Lower leg skin (tissue), 4 donors: ENCODE measurements at regions not wholly inside any gene's neighbourhood (a gene's known extent, or its start where the extent isn't known, plus 50 kb on each side); places are given as distances from the start of the nearest gene placed in this dataset.

Experiments used
- DNase-seq, 2 donors: peaks; one replicate each; pipeline ENCODE4 v3.0.0-alpha.2; 2019; ENCODE audit warnings: low spot score in 2 of 2
- H3K4me3 ChIP-seq: fragments of 200-600 bp; sonication (generic); 2 replicates; pipeline ENCODE4 v1.5.1; 2017; ENCODE audit warnings: mild to moderate bottlenecking, low read depth; ENCODE audit not compliant: poor library complexity, severe bottlenecking
- POLR2A ChIP-seq, 2 donors: fragments of 450-650 bp; IDR thresholded peaks; one replicate each; pipeline ENCODE4 v1.6.1; 2016 to 2017; ENCODE audit warnings: antibody characterized with exemption in 2 of 2, mild to moderate bottlenecking in 1 of 2, moderate library complexity in 1 of 2
- WGBS, 2 donors: methylation state at CpG; one replicate each; pipeline ENCODE4 v1.1.5; 2018; 5-methylcytosine and 5-hydroxymethylcytosine counted together
- intact Hi-C: fragments of 100-400 bp; cut with DNase I; formaldehyde crosslinking; loops from one replicate; pipeline ENCODE4 v1.15.0; 2023; ENCODE audit warnings: low total_unique reads
- TF ChIP-seq, protein P1 (sequence below), 3 donors: fragments of 450-650 bp; IDR thresholded peaks; one replicate each; pipeline ENCODE4 v1.5.1; 2016; ENCODE audit warnings: antibody characterized with exemption in 3 of 3, mild to moderate bottlenecking in 3 of 3, moderate library complexity in 2 of 3

- DNase-seq, result no peak
- intact Hi-C loops, result no loop called here
- WGBS, 2 donors, result 61 to 77% methylated on average over 3 of the region's 3 CpGs
- TF ChIP-seq, protein P1, sequence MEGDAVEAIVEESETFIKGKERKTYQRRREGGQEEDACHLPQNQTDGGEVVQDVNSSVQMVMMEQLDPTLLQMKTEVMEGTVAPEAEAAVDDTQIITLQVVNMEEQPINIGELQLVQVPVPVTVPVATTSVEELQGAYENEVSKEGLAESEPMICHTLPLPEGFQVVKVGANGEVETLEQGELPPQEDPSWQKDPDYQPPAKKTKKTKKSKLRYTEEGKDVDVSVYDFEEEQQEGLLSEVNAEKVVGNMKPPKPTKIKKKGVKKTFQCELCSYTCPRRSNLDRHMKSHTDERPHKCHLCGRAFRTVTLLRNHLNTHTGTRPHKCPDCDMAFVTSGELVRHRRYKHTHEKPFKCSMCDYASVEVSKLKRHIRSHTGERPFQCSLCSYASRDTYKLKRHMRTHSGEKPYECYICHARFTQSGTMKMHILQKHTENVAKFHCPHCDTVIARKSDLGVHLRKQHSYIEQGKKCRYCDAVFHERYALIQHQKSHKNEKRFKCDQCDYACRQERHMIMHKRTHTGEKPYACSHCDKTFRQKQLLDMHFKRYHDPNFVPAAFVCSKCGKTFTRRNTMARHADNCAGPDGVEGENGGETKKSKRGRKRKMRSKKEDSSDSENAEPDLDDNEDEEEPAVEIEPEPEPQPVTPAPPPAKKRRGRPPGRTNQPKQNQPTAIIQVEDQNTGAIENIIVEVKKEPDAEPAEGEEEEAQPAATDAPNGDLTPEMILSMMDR (IDR thresholded peaks at IDR 0.05), result no peak
- no peak overlapping the region for H3K4me3 ChIP-seq
Measured at GRCh38 chr13:71237332-71237731, 629.7 kb downstream of the DACH1 start.

GRCh38 chr13:71219698-71220415 is 647.1 kb downstream of the DACH1 start:
- no peak for TF ChIP-seq POLR2A (IDR thresholded peaks at IDR 0.05)
- TF ChIP-seq, protein P1 (IDR thresholded peaks at IDR 0.05), result no peak
- WGBS, 2 donors, result 79 to 81% methylated on average over 8 of the region's 8 CpGs
- no peak for DNase-seq
- H3K4me3 ChIP-seq, result no peak overlapping the region
- intact Hi-C loops, result no loop called here

- no peak overlapping the region for H3K4me3 ChIP-seq
- 48 to 49% methylated on average over 3 of the region's 3 CpGs for WGBS, 2 donors
- no peak for DNase-seq
- TF ChIP-seq POLR2A (IDR thresholded peaks at IDR 0.05), result no peak
- TF ChIP-seq, protein P1 (IDR thresholded peaks at IDR 0.05), result no peak
- intact Hi-C loops, result no loop called here
Measured at GRCh38 chr13:71218960-71219359, 648.0 kb downstream of the DACH1 start.

- intact Hi-C loops, result no loop called here
- H3K4me3 ChIP-seq, result no peak overlapping the region
- TF ChIP-seq, protein P1 (IDR thresholded peaks at IDR 0.05), result no peak
- no peak for TF ChIP-seq POLR2A (IDR thresholded peaks at IDR 0.05)
- 84 to 92% methylated on average over 3 of the region's 3 CpGs for WGBS, 2 donors
- no peak for DNase-seq
Measured at GRCh38 chr13:71217827-71218226, 649.2 kb downstream of the DACH1 start.

GRCh38 chr13:71214821-71215220 is 652.2 kb downstream of the DACH1 start:
- WGBS, 2 donors, result 82 to 89% methylated on average over 4 of the region's 4 CpGs

More at GRCh38 chr13:71214821-71215220, 652.2 kb downstream of the DACH1 start:
- H3K4me3 ChIP-seq, result no peak overlapping the region
- no peak for TF ChIP-seq POLR2A (IDR thresholded peaks at IDR 0.05)
- TF ChIP-seq, protein P1 (IDR thresholded peaks at IDR 0.05), result no peak
- intact Hi-C loops, result no loop called here
- DNase-seq, result no peak
